Urothelium cell line (cell line): ENCODE measurements at regions not wholly inside any gene's neighbourhood (a gene's known extent, or its start where the extent isn't known, plus 50 kb on each side); places are given as distances from the start of the nearest gene placed in this dataset.

Experiments
- DNase-seq: peaks from one replicate; pipeline ENCODE4 v3.0.0; 2011; ENCODE audit warnings: low spot score, mixed read lengths
- FAIRE-seq: peaks from 2 replicates; lab custom pipeline; 2011; peaks lifted over from hg19 to GRCh38; lab: Jason Lieb, UNC

DNA sequence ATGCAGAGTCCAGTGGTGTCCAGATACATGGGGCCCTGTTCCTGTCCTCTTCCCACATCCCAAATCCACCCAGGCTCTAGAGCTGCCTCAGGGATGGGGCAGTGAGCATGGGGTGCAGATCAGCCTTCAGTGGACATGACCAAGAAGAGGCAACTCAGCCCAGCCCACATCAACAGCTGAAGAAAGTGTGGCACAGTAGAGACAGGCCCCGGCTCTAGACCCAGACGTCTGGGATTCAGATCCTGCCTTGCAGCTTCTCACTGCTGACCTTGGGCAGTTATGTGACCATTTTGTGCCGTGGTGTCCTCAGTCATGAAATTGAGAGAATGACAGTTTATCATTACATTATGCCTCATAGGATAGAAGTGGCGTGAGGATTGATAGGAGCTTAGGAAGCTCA is 54.6 kb upstream of the CST7 start:
- no peak for DNase-seq
- FAIRE-seq = no peak

DNA sequence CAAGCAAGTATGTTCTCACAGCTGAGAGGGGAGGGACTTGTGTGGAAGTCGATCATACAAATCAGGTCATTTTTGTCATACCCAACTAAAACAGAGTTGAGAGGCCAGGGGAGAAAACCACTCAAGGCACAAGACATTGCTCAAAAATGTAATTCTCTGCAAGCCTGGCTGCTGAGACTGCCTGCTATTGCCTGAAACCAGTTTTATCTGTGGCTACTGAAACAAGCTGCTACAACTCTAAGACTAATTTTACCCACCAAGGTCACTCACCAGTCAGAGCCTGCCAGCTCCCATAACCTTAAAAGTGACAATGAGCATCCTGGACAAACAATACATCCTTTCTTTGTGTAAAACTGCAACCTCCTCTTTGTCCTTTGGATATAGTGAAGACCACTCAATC is 54.1 kb upstream of the CST7 start:
- FAIRE-seq = no peak
- DNase-seq = no peak

DNA sequence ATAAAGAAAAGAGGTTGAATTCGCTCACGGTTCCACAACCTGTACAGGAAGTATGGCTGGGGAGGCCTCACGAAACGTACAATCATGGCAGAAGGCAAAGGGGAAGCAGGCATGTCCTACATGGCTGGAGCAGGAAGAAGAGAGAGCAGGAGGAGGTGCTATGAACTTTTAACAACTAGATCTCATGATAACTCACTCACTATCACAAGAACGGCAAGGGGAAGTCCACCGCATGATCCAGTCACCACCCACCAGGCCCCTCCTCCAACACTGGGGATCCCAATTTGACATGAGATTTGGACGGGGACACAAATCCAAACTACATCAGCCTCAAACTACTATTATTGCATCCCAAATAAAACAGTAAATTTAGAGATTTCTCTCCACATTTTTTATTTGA is 53.6 kb upstream of the CST7 start:
- no peak for FAIRE-seq
- DNase-seq = no peak

DNA sequence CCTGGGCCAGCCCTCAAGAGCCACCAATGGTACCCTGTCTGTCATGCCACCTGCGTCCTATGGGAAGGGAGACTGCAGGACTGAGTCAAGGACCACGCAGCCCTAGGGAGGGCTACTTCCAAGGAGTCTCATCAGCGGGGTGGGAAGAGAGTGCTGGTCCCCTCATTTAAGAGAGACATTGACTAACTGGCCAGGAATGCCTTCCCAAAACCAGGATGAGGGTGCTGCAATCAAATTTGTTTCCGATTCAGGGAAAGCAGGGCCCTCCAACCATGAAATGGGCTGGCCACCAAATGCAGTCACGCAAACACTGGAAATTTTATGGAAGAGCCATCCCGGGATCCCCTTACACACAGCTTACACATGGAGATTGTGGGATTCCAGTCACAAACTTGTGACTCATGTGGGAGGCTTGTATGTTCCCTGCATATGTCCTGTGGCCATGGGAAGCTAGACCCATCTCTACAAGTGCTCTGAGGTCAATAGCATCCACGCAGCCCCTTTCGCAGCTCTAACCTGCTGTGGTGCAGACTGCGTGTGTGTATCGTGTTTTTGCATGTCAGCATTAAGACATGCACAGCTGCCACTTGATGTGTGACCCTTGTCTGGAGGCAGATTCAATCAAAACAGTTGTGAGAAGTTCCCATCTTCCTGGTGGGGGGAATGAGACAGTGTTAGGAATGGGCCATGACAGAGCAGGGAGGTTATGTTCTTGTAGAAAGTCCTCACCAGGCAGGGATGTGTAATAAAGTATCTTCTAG is 53.0 kb upstream of the CST7 start:
- FAIRE-seq (no peak), DNase-seq (peak; percentile 2)

DNA sequence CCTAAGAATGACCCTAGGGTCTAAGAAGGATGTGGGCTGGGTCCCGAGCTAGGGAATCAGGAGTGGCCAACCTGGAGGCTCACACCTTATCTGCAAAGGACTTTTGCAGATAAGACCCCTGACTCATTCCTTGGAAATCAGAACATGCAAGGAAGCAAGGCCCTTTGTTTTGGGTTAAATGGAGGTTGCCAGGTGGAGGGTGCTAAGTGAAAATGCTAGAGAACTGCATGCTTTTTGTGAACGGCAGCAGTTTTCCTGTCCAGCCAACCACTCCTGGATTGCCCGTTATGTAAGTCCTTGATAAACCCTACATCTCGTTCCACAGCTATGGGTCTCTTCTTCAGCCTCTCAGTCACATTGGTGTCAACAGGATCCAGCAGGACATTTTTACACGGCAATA is 52.1 kb upstream of the CST7 start:
- FAIRE-seq (no peak), DNase-seq (peak; percentile 2)

DNA sequence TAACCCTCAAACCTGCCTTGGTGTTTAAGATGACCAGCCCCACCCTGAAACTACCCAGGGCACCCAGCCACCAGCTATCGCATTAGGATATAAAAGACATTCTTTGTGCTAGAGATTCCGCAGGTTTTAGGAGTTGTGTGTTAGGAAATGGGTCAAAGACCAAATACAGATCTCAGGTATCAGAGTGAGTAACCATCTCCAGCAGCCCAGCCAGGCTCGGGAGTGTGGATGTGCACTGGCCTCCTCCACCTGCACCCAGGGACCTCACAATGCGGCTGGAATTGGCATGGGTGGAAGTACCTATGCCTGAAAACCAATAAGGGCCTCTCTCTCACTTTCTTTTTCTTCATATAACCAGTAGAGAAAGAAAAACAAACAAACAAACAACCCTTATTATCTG is 51.1 kb upstream of the CST7 start:
- FAIRE-seq (no peak), DNase-seq (no peak)

DNA sequence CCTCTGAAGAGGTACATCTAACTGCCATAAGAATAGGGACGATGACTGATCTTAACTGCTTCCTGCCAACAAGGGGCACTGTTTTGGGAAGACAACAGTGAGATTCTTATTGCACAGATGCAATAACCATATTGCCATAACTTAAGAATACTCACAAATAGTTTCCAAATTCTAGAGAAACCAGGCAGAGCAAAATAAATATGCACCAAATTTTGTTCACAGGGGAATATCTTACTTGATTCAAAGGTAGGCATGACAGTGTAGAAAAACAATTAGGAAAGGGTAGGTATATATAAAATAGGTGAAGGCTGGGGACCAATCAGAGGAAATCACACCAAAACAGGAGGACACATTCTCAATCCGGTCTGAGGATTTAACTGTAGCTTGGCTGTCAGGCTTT is 49.9 kb upstream of the CST7 start:
- no peak for FAIRE-seq
- no peak for DNase-seq
